GM18870 (cell line): ENCODE measurements at regions not wholly inside any gene's neighbourhood (a gene's known extent, or its start where the extent isn't known, plus 50 kb on each side); places are given as distances from the start of the nearest gene placed in this dataset.
"Not testable (repeated sequence)": the region's sequence is repeated elsewhere in the genome, so short reads cannot be mapped to it uniquely, and the experiment has no call there.

ENCODE experiments used
- ATAC-seq: cut with Tn5 transposase; IDR thresholded peaks from one replicate; pipeline ENCODE4 v1.9.1; 2021; ENCODE audit warnings: moderate library complexity; ENCODE audit not compliant: unreplicated experiment

DNA sequence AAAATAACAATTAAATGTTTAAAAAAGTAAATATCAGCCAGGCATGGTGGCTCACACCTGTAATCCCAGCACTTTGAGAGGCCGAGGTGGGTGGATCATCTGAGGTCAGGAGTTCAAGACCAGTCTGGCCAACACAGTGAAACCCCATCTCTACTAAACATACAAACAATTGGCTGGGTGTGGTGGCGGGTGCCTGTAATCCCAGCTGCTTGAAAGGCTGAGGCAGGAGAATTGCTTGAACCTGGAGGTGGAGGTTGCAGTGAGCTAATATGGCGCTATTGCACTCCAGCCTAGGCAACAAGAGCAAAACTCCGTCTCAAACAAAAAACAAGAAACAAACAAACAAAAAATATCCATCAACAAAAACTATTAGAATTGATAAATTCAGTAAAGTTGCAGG, 77.5 kb downstream of the SNX5 start:
- not testable (repeated sequence) for ATAC-seq

DNA sequence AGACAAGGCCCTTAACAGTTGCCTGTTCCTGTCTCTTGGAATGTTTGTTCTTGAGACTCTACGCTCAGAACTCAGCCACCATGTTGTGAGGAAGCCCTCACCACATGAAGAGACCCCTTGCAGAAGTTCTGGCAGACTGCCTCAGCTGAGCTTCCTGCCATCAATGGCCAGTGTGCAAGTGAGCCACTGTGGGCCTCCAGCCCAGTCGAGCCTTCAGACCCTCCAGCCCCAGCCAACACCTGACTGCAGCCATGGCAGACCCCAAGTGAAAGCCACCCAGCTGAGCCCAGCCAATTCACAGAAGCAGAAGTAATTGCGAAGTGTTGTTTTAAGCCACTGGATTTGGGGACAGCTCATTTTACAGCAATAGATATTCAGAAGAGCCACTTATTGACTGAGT, 78.3 kb downstream of the SNX5 start:
- ATAC-seq, result no peak

DNA sequence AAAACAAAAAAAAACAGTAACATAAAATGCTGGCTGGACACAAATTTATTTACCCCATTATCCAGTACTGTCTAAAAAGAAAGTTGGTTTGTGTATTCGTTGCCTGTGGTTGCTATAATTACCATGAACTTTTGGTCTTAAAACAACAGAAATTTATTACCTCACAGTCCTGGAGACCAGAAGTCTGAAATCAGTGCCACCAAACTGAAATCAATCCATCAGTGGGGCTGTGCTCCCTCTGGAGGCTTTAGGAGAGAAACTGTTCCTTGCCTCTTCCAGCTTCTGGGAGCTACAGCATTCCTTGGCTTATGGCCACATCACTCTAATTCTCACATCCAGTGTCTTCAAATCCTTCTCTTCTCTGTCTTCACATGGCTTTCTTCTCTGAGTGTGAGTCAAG, 79.4 kb downstream of the SNX5 start:
- ATAC-seq, result no peak

DNA sequence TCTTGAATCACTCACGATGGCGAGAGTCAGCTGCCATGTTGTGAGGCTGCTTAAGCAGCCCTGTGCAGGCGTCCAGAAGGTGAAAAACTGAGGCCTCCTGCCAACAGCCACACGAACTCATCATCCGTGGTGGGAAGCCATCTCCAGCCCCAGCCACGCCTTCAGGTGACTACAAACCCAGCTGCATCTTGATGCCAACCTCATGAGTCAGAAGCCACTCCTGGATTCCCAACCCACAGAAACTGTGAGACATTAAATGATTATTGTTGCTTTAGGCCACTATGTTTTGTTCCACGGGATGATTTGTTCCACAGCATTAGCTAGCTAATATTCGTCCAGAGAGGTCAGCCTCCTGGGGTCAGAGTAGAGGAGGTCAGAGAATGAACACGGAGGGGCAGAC, 80.5 kb downstream of the SNX5 start:
- ATAC-seq, result no peak

DNA sequence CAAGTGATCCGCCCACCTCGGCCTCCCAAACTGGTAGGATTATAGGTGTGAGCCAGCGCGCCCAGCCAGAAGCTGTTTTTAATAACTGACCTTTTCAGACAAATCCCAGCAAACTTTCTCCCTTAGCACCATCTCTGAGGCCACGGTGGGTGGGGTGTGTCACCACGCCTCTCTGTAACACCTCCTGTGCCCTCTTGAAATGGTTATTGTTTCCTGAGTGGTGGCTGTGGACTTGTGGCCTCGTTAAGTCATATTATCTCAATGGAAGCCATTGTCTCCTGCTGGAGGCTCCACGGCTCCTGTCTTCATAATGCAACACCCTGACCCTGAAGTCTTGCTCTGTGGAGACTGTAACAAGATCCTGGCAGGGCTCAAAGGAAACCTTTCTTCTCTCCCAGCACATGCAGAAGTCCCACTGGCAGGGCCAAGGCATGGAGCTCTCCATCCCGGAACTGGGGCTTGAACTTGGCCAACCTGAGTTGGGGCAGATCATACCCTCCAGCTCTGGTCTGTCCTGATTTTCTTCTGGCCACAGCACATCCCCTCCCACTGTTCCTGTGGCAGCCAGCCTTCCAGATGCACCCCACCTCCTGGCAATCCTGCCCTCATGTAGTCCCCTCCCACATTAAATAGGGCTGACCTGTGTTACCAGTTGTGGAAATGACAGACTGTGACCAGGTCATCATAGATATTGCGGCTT, 81.1 kb downstream of the SNX5 start:
- ATAC-seq, result no peak

DNA sequence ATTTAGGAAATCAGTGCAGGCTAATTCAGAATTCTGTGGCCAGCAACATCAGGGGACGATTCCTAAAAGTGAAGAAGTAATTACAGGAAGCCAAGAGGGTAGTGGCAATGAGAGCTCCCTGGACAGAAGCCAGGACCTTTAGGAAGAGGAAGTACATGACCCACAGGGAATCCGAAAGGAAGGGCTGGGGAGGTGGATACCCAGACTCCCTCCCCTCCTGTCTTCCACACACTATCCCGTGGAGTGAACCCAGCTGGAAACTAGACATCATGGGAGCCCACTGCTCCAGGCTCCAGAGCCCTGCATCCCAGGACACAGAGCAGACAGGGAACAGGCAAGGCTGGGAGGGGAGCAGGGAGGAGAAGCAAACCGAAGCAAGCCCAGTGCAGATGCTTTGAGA, 83.0 kb downstream of the SNX5 start:
- no peak for ATAC-seq

DNA sequence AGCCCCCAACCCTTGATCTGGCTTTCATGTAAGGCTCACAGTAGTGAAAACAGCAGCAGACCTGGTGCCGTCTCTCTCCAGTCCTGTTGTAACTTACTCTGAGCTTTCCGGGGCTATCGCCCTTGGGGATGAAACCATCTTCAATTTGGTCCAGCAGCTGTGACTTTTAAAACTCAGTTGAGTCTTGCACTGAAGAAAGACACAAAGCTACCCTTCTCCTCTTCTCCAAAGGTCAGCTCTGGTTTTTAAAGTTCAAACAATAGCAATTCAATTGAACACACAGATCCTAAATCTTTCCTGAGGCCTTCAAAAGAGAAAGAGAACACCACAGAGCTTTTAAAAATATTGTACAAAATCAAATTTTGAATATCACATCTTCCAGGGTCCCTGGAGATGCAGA, 83.5 kb downstream of the SNX5 start:
- no peak for ATAC-seq

DNA sequence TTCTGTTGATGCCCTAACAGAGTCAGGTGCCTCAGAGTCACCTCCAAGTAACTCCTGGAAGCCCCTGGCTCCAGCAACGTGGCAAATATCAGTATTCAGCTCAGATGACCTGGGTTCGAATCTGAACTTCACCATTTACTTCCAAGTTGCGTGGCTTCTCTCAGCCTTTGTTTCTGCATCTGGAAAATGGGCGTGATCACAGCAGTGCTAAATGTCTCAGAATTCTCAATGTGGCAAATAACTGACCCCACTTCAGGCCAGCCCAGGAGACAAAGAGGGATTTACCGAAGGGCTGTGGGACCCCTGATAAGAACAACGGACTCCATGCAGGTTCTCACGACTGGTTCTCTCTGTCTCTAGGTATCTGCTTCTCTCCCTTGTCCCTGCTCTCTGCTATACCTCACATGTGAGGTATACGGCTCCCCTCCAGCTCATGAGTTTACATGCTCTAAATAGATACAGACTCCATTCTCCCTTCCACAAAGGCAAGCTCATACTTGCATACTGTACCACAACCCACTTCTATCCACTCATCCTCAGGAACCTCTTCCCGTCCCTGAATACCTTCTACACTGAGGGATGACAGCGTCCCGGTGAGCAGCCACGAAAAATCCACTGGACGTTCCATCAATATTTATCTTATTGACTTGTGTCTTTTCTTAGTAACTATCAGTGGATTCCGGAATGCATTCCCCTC, 84.1 kb downstream of the SNX5 start:
- no peak for ATAC-seq

DNA sequence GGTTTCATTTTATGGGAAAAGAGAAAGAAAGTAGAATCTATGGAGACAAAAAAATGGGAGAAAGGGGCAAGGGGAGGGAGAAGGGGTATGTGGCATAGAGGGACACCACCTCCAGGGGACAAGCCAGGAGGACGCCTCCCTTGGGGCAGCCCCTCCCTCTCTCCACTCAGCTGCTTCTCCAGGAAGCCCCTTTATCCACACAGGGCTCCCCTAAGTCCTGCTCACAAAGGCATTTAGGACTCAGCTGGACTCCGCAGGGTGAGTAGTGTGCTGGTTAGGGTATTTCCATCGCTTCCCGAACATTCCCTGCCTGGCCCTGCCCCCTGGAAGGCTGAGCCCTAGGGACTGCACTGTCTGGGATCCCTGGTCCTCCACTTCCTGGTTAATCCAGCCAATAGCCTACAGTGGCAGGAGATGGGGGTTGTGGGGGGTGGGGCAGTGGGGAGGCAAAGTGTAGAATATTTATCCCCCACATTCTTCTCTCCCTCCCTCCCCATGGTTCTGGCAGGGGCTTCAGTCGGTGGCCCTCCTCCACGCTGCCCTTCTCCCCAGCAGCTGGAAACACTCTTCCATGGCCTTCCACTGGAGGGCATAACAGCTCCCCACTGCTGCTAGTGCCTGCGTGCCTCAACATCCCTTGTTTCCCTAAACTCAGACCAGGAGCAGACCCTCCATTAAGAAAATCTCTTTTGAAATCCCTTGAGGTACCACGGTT, 84.8 kb downstream of the SNX5 start:
- no peak for ATAC-seq

DNA sequence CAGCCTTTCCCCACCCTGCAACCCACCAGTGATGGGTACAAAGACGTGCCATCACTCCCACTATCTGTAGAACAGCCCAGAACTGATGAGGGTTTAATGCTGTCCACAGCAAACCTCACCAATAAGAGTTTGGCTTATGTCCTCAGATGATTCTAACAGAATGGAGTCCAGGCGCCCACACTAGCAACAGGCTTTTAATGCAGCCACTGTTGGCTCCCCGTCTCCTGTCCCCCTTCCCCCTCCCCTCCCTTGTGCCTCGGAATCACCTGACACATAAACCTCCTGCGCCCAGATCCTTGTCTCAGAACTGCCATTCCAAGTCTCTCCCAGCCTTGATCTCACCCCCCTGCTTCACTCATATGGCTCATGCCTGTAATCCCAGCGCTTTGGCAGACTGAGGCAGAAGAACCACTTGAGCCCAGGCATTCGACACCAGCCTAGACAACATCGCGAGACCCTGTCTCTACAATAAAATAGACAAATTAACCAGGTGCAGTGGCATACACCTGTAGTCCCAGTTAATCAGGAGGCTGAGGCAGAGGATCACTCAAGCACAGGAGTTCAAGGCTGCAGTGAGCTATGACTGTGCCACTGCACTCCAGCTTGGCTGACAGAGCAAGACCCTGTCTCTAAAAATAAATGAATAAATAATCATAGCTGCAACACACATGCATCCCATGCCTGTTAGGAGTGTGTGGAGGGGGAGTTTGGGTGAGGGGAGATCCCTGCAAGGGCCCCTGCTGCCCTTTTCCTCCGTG, 85.6 kb downstream of the SNX5 start:
- ATAC-seq, result no peak

DNA sequence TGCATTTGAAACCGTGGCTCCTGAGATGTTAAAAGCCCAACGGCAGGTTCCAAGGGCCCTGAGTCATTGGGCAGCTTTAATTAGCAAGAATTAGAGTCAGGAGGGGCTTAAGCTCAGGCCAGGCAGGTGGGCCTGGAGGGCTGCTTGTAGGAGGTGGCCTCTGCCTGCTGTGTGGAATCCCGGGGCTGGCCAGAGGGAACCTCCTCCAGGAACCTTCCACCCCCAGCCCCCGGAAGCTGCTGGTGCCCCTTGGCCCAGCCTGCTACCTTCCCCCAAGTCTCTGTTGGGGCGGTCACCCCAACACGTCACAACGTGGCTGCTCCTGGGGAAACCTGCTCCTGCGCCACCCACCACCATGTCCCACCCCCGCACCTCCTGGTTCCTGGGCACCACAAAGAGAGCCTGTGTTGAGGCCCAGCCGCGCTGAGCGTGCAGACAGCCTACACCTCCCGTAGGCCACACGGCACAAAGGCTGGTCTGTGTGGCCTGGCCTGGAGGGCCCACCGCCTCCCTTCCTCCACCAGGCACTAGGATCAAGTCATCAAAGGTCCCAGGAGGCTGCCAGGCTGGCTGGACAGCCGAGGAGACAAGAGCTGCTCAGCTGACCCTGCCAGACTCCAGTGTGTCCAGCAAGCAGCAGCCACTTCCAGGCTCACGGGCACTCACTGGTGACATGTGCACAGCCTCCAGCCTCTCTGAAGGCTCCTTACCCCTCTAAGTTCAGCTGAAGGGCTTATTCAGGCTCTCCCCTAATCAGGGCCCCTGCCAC, 86.3 kb downstream of the SNX5 start:
- no peak for ATAC-seq

DNA sequence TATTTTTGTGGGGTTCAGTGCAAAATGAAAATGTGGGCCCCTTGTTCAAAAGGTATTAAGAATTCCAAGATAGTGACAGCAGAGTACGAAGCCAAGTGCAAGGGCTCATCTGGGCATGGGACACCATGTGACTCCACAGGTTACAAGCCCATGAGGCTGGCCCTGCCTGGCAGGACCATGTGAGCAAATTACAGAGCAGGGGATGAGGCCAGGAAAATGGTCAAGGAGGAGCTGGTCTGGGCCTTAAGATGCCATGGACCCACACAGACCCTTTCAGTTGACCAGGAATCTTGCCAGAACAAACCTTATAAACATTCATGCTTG, 86.9 kb downstream of the SNX5 start:
- ATAC-seq, result no peak

DNA sequence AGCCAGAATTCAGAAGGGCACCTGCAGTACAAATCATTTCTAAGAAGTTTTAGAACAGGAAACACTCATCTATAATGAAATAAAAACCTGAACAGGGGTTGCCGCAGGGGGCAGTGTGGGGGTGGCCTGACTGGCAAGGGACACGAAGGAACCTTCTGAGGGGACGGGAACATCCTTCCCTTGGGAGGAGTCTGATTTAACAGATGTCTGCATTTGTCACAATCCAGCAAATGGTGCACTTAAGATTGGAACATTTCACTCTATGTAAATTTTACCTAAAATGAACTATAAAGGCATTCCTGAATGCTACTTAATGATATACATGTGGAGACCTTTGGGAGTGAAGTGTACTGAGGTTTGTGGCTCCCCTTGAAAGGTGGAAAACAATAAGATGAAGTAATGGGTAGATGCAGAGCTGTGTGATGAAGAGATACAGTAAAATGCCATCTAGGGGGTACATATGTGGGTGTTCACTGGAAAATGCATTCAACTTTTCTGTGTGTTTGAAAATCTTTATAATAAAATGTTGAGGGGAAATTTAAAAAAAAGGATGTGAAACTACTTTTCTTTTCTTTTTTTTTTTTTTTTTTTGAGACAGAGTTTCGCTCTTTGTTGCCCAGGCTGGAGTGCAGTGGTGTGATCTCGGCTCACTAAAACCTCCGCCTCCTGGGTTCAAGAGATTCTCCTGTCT, 89.5 kb downstream of the SNX5 start:
- ATAC-seq, result no peak

DNA sequence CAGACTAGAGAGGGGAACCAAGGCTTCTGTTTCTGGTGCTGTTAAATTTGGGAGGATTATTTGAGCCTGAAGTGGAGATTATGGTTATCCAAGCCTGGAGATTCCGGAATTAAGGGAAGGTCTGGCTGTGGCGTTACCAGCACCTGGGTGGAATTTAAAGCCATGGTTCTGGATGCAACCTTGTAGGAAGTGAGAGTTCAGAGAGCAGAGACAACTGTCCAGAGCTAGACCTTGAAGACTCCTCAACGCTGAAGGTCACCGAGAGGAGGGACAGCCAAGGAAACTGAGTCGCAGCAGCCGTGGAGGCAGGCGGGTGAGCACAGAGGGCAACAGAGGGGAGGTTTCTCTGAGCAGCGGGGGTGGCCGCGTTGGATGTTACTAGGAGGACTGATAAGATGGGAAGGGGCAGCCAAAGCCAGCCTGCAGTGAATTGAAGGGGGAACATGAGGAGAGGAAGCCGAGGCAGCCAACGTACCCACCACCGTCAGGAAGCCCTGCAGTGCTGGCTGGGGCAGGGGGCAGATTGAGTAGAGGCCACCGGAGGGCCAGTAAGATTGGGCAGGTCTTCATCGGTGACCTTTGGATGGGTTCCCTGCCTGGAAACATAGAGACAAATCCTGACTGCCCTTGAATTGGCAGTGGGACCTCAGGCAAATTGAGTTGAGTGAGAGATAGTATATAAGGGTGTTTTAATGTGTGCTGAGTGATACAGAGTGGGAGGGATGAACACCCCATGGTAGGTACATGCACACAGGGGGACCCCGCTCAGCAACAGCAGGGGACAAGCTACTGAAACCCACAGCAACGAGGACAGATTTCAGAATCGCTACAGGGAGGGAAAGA, 90.3 kb downstream of the SNX5 start:
- no peak for ATAC-seq

DNA sequence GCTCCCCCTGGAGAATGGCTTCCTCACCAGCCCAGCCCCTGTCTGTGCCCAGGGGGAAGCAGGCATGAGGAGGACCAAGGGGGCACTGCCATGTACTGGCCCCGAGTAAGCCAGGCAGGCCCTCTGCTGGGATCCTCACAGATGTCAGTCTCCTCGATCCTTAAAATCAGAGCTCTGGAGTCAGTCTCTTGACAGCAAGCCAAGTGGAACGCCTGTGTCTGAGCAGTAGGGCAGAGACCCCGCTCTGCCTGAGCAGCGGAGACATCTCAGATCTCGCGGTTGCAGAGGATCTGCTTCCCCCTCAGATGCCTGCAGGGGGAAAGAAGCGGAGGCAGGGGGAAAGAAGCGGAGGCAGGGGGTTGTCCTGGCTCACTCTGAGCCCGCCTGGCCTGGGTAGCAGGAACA, 92.6 kb downstream of the SNX5 start:
- no peak for ATAC-seq

DNA sequence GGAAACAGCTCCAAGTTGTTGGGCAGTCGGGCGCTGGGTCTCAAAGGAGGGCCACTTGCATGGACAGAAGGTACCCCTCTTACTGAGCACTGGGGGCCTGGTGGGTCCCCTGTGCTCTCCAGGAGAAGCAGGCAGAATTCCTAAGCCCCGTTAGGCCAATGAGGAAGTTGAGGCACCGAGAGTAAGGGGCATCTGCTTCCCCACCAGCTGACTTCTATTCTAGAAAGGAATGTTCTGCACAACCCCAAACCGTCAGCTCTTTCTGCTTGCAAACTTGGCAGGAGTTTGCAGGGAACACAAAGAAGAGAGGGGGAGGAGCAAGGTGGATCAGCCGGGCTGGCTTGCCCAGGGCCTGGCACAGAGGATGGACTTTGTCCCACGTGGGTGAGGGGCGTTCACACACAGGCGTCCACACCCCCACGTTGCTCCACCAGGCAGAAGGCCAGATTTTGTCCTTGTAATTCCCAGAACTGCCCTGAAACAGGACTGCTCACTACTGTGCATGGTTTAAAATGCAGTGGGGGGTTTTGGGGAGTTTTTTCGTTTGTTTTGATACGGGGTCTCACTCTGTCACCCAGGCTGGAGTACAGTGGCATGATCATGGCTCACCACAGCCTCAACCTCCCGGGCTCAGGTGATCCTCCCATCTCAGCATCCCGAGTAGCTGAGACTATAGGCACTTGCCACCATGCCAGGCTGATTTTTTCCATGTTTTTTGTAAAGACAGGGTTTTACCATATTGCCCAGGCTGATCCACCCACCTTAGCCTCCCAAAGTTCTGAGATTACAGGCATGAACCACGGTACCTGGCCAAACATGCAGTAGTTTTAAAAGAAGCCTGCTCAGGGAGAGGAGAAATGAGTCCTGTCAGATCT, 93.3 kb downstream of the SNX5 start:
- ATAC-seq, result no peak

DNA sequence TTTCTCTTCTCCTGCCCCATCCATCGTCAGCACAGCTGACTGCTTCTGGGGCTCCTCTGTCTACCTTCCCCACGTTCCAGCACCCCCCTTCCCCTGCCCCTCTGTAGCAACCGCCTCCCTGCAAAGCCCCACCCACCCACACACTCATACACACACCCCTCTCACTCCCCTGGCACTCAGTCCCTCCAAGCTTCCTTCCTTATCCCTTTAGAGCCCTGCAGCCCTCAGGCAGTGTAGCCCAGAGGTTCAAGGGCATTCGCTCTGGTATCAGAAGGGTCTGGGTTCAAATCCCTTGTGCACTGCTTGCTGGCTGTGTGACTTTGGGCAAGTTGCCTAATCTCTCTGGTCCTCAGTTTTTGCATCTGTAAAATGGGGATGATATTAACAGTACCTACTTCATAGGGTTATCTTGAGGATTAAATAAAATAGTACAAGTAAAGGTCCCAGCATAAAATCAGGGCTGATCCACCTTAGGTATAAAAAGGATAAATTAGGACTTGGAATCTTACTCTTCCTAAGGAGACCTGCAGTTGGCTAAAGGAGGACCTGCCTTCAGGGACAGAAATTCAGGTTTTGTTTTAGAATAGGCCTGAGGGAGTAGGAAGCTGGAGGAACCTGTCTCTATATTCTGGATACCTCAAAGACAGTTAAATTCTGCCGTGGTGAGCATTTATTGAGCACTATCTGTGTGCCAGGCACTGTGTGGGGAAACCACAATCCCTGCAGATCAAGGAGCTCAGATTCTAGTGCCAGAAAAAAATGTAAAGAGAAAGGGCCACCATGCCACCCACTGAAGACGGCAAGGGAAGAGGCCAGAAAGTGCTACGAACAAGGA, 94.1 kb downstream of the SNX5 start:
- no peak for ATAC-seq
